Mesenchymal stem cell (in vitro differentiated cells and primary cell): ENCODE measurements at regions not wholly inside any gene's neighbourhood (a gene's known extent, or its start where the extent isn't known, plus 50 kb on each side); places are given as distances from the start of the nearest gene placed in this dataset.
A peak's percentile ranks its signal among the peaks of the same experiment; 100 is the strongest.

Experiments
- DNase-seq: peaks from one replicate; pipeline ENCODE4 v3.0.0-alpha.2; 2013
- H2AFZ ChIP-seq: one replicate; pipeline ENCODE4 v1.6.1; 2013; ENCODE audit warnings: low read depth, mild to moderate bottlenecking, control low read depth, inconsistent platforms, low read length, moderate library complexity
- H2AK5ac ChIP-seq: 2 replicates; pipeline ENCODE4 v1.6.1; 2013; ENCODE audit warnings: low read length, moderate library complexity, mild to moderate bottlenecking, inconsistent platforms; ENCODE audit not compliant: severe bottlenecking
- H2BK120ac ChIP-seq: one replicate; pipeline ENCODE4 v1.6.1; 2013; ENCODE audit warnings: low read depth, mild to moderate bottlenecking, inconsistent platforms, low read length, moderate library complexity
- H2BK12ac ChIP-seq, 2 experiments: one replicate each; pipeline ENCODE4 v1.6.1; 2013; ENCODE audit warnings: inconsistent platforms in 2 of 2, low read length in 2 of 2, mild to moderate bottlenecking in 2 of 2, moderate library complexity in 2 of 2, control low read depth in 1 of 2
- H2BK15ac ChIP-seq: one replicate; pipeline ENCODE4 v1.6.1; 2013; ENCODE audit warnings: mild to moderate bottlenecking, low read depth, inconsistent platforms; ENCODE audit not compliant: poor library complexity, severe bottlenecking
- H2BK5ac ChIP-seq: 2 replicates; pipeline ENCODE4 v1.6.1; 2013; ENCODE audit warnings: low read depth, mild to moderate bottlenecking, low read length, control low read depth, inconsistent platforms; ENCODE audit not compliant: poor library complexity, severe bottlenecking
- H3K14ac ChIP-seq, 2 experiments: one replicate each; pipeline ENCODE4 v1.6.1; 2013; ENCODE audit warnings: inconsistent platforms in 2 of 2, low read length in 2 of 2, control low read depth in 1 of 2, mild to moderate bottlenecking in 1 of 2, moderate library complexity in 1 of 2
- H3K18ac ChIP-seq, 2 experiments: one replicate each; pipeline ENCODE4 v1.6.1; 2013; ENCODE audit warnings: inconsistent platforms in 2 of 2, low read length in 2 of 2, control low read depth in 1 of 2, low read depth in 1 of 2, mild to moderate bottlenecking in 1 of 2
- H3K23ac ChIP-seq, 2 experiments: one replicate each; pipeline ENCODE4 v1.6.1; 2013; ENCODE audit warnings: inconsistent platforms in 2 of 2, low read length in 2 of 2, mild to moderate bottlenecking in 2 of 2, moderate library complexity in 2 of 2, control low read depth in 1 of 2
- H3K27ac ChIP-seq: 2 replicates; pipeline ENCODE4 v1.5.1; 2013; ENCODE audit warnings: mild to moderate bottlenecking, moderate library complexity, low read length, control low read depth, inconsistent platforms; ENCODE audit not compliant: poor library complexity, severe bottlenecking
- H3K27me3 ChIP-seq, 2 experiments: 2 replicates each; pipeline versions ENCODE4 v1.6.1 to v1.7.0; 2013; ENCODE audit warnings: low read length in 2 of 2, mild to moderate bottlenecking in 2 of 2, moderate library complexity in 2 of 2, control low read depth in 1 of 2, inconsistent platforms in 1 of 2; ENCODE audit not compliant: control insufficient read depth in 1 of 2, insufficient read depth in 1 of 2
- H3K36me3 ChIP-seq, 2 experiments: 2 replicates each; pipeline versions ENCODE4 v1.6.1 to v1.7.0; 2013; ENCODE audit warnings: low read length in 2 of 2, control low read depth in 1 of 2, inconsistent platforms in 1 of 2, low read depth in 1 of 2, mild to moderate bottlenecking in 1 of 2; ENCODE audit not compliant: insufficient read depth in 2 of 2, control insufficient read depth in 1 of 2
- H3K4ac ChIP-seq, 2 experiments: one replicate each; pipeline ENCODE4 v1.6.1; 2013; ENCODE audit warnings: inconsistent platforms in 2 of 2, low read length in 2 of 2, mild to moderate bottlenecking in 2 of 2, moderate library complexity in 2 of 2, control low read depth in 1 of 2, low read depth in 1 of 2
- H3K4me1 ChIP-seq: 2 replicates; pipeline ENCODE4 v1.6.1; 2013; ENCODE audit warnings: low read depth, low read length, control low read depth; ENCODE audit not compliant: control insufficient read depth, insufficient read depth
- H3K4me2 ChIP-seq: 2 replicates; pipeline ENCODE4 v1.6.1; 2013; ENCODE audit warnings: low read length, mild to moderate bottlenecking, inconsistent platforms; ENCODE audit not compliant: poor library complexity, severe bottlenecking
- H3K4me3 ChIP-seq, 2 experiments: 2 replicates each; pipeline versions ENCODE4 v1.5.1 to v1.7.0; 2013; ENCODE audit warnings: low read length in 2 of 2, mild to moderate bottlenecking in 2 of 2, control low read depth in 1 of 2, low read depth in 1 of 2; ENCODE audit not compliant: insufficient read depth in 1 of 2
- H3K79me1 ChIP-seq: replicated peaks from 2 replicates; pipeline ENCODE4 v1.6.1; 2013; ENCODE audit warnings: mild to moderate bottlenecking, control low read depth, low read length, inconsistent platforms; ENCODE audit not compliant: poor library complexity, severe bottlenecking
- H3K9ac ChIP-seq: 2 replicates; pipeline ENCODE4 v1.7.0; 2013; ENCODE audit warnings: mild to moderate bottlenecking, low read length, moderate library complexity
- H3K9me3 ChIP-seq: 2 replicates; pipeline ENCODE4 v1.7.0; 2013; ENCODE audit warnings: mild to moderate bottlenecking, low read length; ENCODE audit not compliant: control insufficient read depth
- H4K8ac ChIP-seq: one replicate; pipeline ENCODE4 v1.6.1; 2013; ENCODE audit warnings: inconsistent platforms, mild to moderate bottlenecking, low read length, moderate library complexity
- H4K91ac ChIP-seq: one replicate; pipeline ENCODE4 v1.6.1; 2013; ENCODE audit warnings: mild to moderate bottlenecking, low read length, inconsistent platforms
- WGBS: methylation state at CpG from one replicate; pipeline ENCODE4 v1.1.7; 2013; ENCODE audit warnings: mixed read lengths; 5-methylcytosine and 5-hydroxymethylcytosine counted together

- Histone ChIP-seq H3K23ac (no peak overlapping the region), H2BK12ac (no peak overlapping the region), H3K9me3 (no peaks in the 10 kb centered on the region), H4K91ac (no peak overlapping the region), H2AK5ac (no peak overlapping the region), H3K27me3 (no peaks in the 10 kb centered on the region), H4K8ac (no peak overlapping the region), H3K4me2 (no peak overlapping the region), H3K9ac (no peak overlapping the region), H3K14ac (no peak overlapping the region), H2BK5ac (no peak overlapping the region), H2BK15ac (no peak overlapping the region), H3K4me3 (no peak overlapping the region), H3K79me1 (no peaks in the 10 kb centered on the region), H3K4ac (no peak overlapping the region), H2AFZ (no peak overlapping the region), H3K36me3 (no peaks in the 10 kb centered on the region), H3K4me1 (no peaks in the 10 kb centered on the region), H3K18ac (no peak overlapping the region), H2BK120ac (no peak overlapping the region), H3K27ac (no peak overlapping the region)
- no peak for DNase-seq
These were observed 1372.7 kb downstream of the GATA3 start for GRCh38 chr10:9427209-9427608.

GRCh38 chr10:9437131-9437530 lies 1382.6 kb downstream of the GATA3 start:
- Histone ChIP-seq H4K8ac (no peak overlapping the region), H3K4ac (no peak overlapping the region), H2AK5ac (no peak overlapping the region), H3K14ac (no peak overlapping the region), H3K36me3 (no peaks in the 10 kb centered on the region), H2AFZ (no peak overlapping the region), H3K9ac (no peak overlapping the region), H2BK12ac (no peak overlapping the region), H3K23ac (no peak overlapping the region), H3K9me3 (peaks cover 2% of the 10 kb centered on the region), H3K18ac (no peak overlapping the region), H2BK120ac (no peak overlapping the region), H4K91ac (no peak overlapping the region), H3K79me1 (no peaks in the 10 kb centered on the region), H3K27ac (no peak overlapping the region), H3K4me2 (no peak overlapping the region), H3K4me3 (no peak overlapping the region), H2BK15ac (no peak overlapping the region), H2BK5ac (no peak overlapping the region), H3K4me1 (no peaks in the 10 kb centered on the region), H3K27me3 (no peaks in the 10 kb centered on the region)
- no peak for DNase-seq
- WGBS = 74% methylated on average over 2 of the region's 2 CpGs

- Histone ChIP-seq H3K4me2 (no peak overlapping the region), H3K4me1 (no peaks in the 10 kb centered on the region), H4K91ac (no peak overlapping the region), H3K4ac (no peak overlapping the region), H3K18ac (no peak overlapping the region), H3K14ac (no peak overlapping the region), H3K23ac (no peak overlapping the region), H2BK12ac (no peak overlapping the region), H2BK5ac (no peak overlapping the region), H3K27me3 (no peaks in the 10 kb centered on the region), H3K9me3 (peaks cover 2% of the 10 kb centered on the region), H2AK5ac (no peak overlapping the region), H3K36me3 (no peaks in the 10 kb centered on the region), H3K4me3 (no peak overlapping the region), H2BK120ac (no peak overlapping the region), H2AFZ (no peak overlapping the region), H3K27ac (no peak overlapping the region), H3K9ac (no peak overlapping the region), H3K79me1 (no peaks in the 10 kb centered on the region), H4K8ac (no peak overlapping the region), H2BK15ac (no peak overlapping the region)
- no peak for DNase-seq
- WGBS = no CpG with 5 or more reads among the region's 1 CpG
These were observed 1389.3 kb downstream of the GATA3 start for GRCh38 chr10:9443758-9444157.

- no peak overlapping the region for H3K18ac ChIP-seq
- WGBS = 20% methylated on average over 1 of the region's 2 CpGs
- peak; percentile 17 for DNase-seq
- H2BK15ac ChIP-seq = no peak overlapping the region
- H3K9ac ChIP-seq = no peak overlapping the region
- H2BK5ac ChIP-seq = no peak overlapping the region
- H3K14ac ChIP-seq = no peak overlapping the region
- H2BK120ac ChIP-seq = no peak overlapping the region
- H3K4ac ChIP-seq = no peak overlapping the region
- no peak overlapping the region for H4K91ac ChIP-seq
- no peak overlapping the region for H3K4me3 ChIP-seq
- no peak overlapping the region for H2AK5ac ChIP-seq
- H3K36me3 ChIP-seq = no peaks in the 10 kb centered on the region
- no peak overlapping the region for H2AFZ ChIP-seq
- no peaks in the 10 kb centered on the region for H3K79me1 ChIP-seq
- peaks cover 12% of the 10 kb centered on the region for H3K9me3 ChIP-seq
- no peak overlapping the region for H3K4me2 ChIP-seq
- H3K4me1 ChIP-seq = no peaks in the 10 kb centered on the region
- H3K27ac ChIP-seq = no peak overlapping the region
- no peaks in the 10 kb centered on the region for H3K27me3 ChIP-seq
- H2BK12ac ChIP-seq = no peak overlapping the region
- H4K8ac ChIP-seq = no peak overlapping the region
- H3K23ac ChIP-seq = no peak overlapping the region
These were observed 1395.0 kb downstream of the GATA3 start for GRCh38 chr10:9449530-9449929.
